Activated naive CD4-positive, alpha-beta T cell treated with anti-CD3 and anti-CD28 coated beads for 36 hours (primary cell): ENCODE measurements at regions not wholly inside any gene's neighbourhood (a gene's known extent, or its start where the extent isn't known, plus 50 kb on each side); places are given as distances from the start of the nearest gene placed in this dataset.

ENCODE experiments used
- CTCF ChIA-PET: fragments of 350-600 bp; sonication (Branson Sonifier 250); formaldehyde crosslinking; loops from one replicate; lab custom pipeline; 2021; ENCODE audit warnings: antibody characterized with exemption; lab: Charles Lee
- DNase-seq: peaks from one replicate; pipeline ENCODE4 v3.0.0-alpha.2; 2020
- H3K27ac Mint-ChIP-seq: one replicate; pipeline ENCODE4 v1.8.0; 2021; ENCODE audit warnings: mild to moderate bottlenecking, mixed read lengths
- H3K27me3 Mint-ChIP-seq: one replicate; pipeline ENCODE4 v1.8.0; 2021; ENCODE audit warnings: low read depth, mixed read lengths
- H3K36me3 Mint-ChIP-seq: one replicate; pipeline ENCODE4 v1.8.0; 2021; ENCODE audit warnings: low read depth, mixed read lengths
- H3K4me1 Mint-ChIP-seq: one replicate; pipeline ENCODE4 v1.8.0; 2021; ENCODE audit warnings: low read depth, mixed read lengths
- H3K4me3 Mint-ChIP-seq: one replicate; pipeline ENCODE4 v1.8.0; 2021; ENCODE audit warnings: mild to moderate bottlenecking, moderate library complexity, mixed read lengths
- H3K9me3 Mint-ChIP-seq: one replicate; pipeline ENCODE4 v1.8.0; 2021; ENCODE audit warnings: mixed read lengths
- intact Hi-C: fragments of 100-400 bp; cut with micrococcal nuclease; formaldehyde crosslinking; loops from one replicate; pipeline ENCODE4 v1.15.1; 2023

- H3K27me3 Mint-ChIP-seq, result no peaks in the 10 kb centered on the region
- no peak overlapping the region for H3K4me3 Mint-ChIP-seq
- no peaks in the 10 kb centered on the region for H3K36me3 Mint-ChIP-seq
- no peak overlapping the region for H3K27ac Mint-ChIP-seq
- no peaks in the 10 kb centered on the region for H3K4me1 Mint-ChIP-seq
- H3K9me3 Mint-ChIP-seq, result no peaks in the 10 kb centered on the region
- intact Hi-C loops, result no loop called here
- no peak for DNase-seq
- CTCF ChIA-PET, result no interaction called here
Measured at GRCh38 chr4:42824278-42824977, 68.1 kb upstream of the GRXCR1 start.

DNA sequence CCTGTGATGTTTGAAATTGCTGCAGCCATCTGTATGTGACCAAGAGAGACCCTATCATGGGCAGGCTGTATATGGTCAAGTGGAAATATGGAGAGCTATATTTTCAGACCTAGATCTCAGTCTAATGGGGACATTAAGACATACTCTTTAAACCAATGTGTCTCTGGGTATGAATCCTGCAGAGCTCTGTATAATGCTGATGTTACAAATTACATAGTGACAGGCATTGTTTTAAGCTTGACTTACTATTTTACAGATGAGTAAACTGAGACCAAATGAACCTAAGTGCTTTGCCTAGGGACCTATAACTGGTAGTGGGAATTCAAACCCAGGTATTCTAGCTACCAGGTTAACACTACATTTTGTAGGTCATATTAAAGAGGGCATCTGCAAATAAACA, 71.3 kb upstream of the GRXCR1 start:
- DNase-seq, result no peak
- intact Hi-C loops, result no loop called here
- no peak overlapping the region for H3K4me3 Mint-ChIP-seq
- no peaks in the 10 kb centered on the region for H3K9me3 Mint-ChIP-seq
- H3K27me3 Mint-ChIP-seq, result no peaks in the 10 kb centered on the region
- CTCF ChIA-PET, result interaction anchor here (1.4 kb wide), 1 partner anchor 252 kb away, joined by 4 read pairs; no protein-coding TSS in a partner anchor
- H3K4me1 Mint-ChIP-seq, result no peaks in the 10 kb centered on the region
- H3K36me3 Mint-ChIP-seq, result no peaks in the 10 kb centered on the region
- H3K27ac Mint-ChIP-seq, result no peak overlapping the region

- Mint-ChIP-seq H3K9me3 (no peaks in the 10 kb centered on the region), H3K4me1 (peaks cover 2% of the 10 kb centered on the region), H3K36me3 (no peaks in the 10 kb centered on the region), H3K27ac (no peak overlapping the region), H3K4me3 (no peak overlapping the region), H3K27me3 (no peaks in the 10 kb centered on the region)
- no peak for DNase-seq
- intact Hi-C loops, result loop anchor here (5.0 kb wide), 1 partner anchor 298 kb away; no protein-coding TSS in a partner anchor
- CTCF ChIA-PET, result no interaction called here
Measured at GRCh38 chr4:42819863-42820514, 72.5 kb upstream of the GRXCR1 start.

DNA sequence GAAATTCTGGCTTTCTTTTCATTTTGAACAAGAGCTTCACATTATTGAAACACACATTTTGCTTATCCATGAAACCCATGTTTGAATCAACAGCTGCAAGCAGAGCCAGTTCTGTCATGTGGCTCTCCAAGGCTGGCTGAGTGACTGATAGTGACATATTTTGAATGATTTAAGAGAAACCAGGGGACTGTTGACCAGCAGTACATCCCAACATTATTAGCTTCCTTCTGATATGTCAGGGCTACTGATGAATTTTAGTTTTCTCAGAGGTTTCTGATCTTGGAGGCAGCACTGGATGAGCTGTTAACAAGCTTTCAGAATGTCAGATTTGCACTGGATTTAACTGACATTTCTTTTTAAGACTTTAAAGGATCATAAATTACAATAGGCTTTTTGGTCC, 74.6 kb upstream of the GRXCR1 start:
- H3K4me1 Mint-ChIP-seq, result peaks cover 2% of the 10 kb centered on the region
- H3K36me3 Mint-ChIP-seq, result no peaks in the 10 kb centered on the region
- no peak for DNase-seq
- H3K9me3 Mint-ChIP-seq, result no peaks in the 10 kb centered on the region
- H3K27ac Mint-ChIP-seq, result no peak overlapping the region
- CTCF ChIA-PET, result interaction anchor here (0.5 to 2.2 kb wide), 4 partner anchors 9 to 249 kb away, joined by 3 to 14 read pairs (median 4); no protein-coding TSS in a partner anchor
- H3K4me3 Mint-ChIP-seq, result no peak overlapping the region
- H3K27me3 Mint-ChIP-seq, result no peaks in the 10 kb centered on the region
- intact Hi-C loops, result loop anchor here (1.0 to 5.0 kb wide), 2 partner anchors 250 to 296 kb away; no protein-coding TSS in a partner anchor

- H3K36me3 Mint-ChIP-seq, result no peaks in the 10 kb centered on the region
- no peaks in the 10 kb centered on the region for H3K27me3 Mint-ChIP-seq
- no peak overlapping the region for H3K4me3 Mint-ChIP-seq
- H3K4me1 Mint-ChIP-seq, result peaks cover 2% of the 10 kb centered on the region
- no peak for DNase-seq
- no peaks in the 10 kb centered on the region for H3K9me3 Mint-ChIP-seq
- H3K27ac Mint-ChIP-seq, result no peak overlapping the region
- intact Hi-C loops, result loop anchor here (1.0 to 5.0 kb wide), 2 partner anchors 249 to 295 kb away; no protein-coding TSS in a partner anchor
- CTCF ChIA-PET, result interaction anchor here (0.6 to 2.2 kb wide), 9 partner anchors 145 to 1943 kb away, joined by 3 to 14 read pairs (median 4); partner anchors contain the start of gene SHISA3
Measured at GRCh38 chr4:42816880-42817400, 75.6 kb upstream of the GRXCR1 start.

DNA sequence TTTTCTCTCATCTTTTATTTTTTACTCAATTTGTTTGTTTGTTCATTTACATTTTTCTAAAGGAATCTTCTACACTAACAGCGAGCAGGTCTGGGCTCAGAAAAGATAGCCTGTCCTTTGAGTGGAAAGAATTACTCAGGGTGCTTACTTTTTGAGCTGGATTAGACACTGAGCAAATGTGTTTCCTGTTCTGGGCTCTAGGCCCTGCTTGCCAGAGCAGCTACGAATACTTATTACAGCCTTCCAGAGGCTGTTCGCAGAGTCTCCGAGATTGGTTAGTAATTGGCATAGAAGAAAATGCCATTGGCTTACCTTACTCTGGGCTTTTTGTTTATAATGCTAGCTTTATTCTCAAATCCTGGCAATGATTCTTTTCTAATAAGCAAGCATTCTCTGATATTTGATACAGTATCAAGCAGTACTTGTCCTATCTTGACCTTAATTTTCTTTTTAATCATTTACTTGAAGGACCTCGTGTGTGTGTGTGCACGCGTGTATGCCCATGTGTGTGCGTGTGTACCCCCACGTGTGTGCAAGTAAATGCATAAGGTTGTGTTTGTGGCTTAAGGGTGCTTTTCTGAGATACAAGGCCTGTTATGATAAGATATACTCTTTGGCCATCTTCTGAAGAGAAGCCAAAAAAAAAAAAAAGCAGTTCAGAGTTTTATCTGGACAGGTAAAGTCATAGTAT, 76.2 kb upstream of the GRXCR1 start:
- no peaks in the 10 kb centered on the region for H3K9me3 Mint-ChIP-seq
- no peaks in the 10 kb centered on the region for H3K36me3 Mint-ChIP-seq
- intact Hi-C loops, result loop anchor here (5.0 kb wide), 1 partner anchor 294 kb away; no protein-coding TSS in a partner anchor
- DNase-seq, result no peak
- peaks cover 2% of the 10 kb centered on the region for H3K27me3 Mint-ChIP-seq
- H3K27ac Mint-ChIP-seq, result no peak overlapping the region
- no peak overlapping the region for H3K4me3 Mint-ChIP-seq
- H3K4me1 Mint-ChIP-seq, result peaks cover 2% of the 10 kb centered on the region
- CTCF ChIA-PET, result interaction anchor here (0.6 kb wide), 3 partner anchors 388 to 1943 kb away, joined by 3 to 4 read pairs (median 3); partner anchors contain the start of gene SHISA3

DNA sequence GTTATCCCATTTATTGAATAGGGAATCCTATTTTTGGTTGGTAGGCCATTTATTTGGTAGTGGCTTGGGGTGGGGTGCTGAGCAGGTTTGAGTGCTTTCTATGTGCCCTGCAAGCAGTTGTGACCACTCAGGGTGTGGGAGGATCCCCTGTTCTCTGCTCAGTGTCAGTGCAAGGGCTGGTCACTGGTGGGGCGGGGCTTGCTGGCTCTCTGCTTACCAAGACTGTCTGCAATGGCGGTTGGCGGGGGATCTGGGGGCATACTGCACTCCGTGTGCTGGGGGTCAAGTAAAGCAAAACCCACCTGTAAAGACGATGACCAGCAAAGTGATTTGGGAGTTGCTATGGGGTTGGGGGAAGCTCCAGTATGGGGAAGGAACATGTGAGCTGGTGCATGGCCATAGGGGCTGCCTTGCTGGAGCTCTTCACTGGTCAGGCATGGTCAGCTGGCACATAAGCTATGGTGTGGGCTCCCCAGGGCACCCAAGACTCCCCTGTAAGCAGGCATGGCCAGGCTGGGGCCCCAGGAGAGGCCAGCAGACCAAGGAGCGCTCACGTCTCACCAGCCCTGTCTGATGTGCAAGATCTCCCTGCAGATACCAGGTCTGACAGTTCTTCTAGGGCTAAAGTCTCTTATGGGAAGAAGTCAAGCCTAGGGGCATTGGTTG, 83.0 kb upstream of the GRXCR1 start:
- CTCF ChIA-PET, result no interaction called here
- no peak overlapping the region for H3K27ac Mint-ChIP-seq
- H3K36me3 Mint-ChIP-seq, result no peaks in the 10 kb centered on the region
- no peak for DNase-seq
- no peaks in the 10 kb centered on the region for H3K9me3 Mint-ChIP-seq
- peaks cover 9% of the 10 kb centered on the region for H3K27me3 Mint-ChIP-seq
- intact Hi-C loops, result no loop called here
- no peak overlapping the region for H3K4me3 Mint-ChIP-seq
- H3K4me1 Mint-ChIP-seq, result no peaks in the 10 kb centered on the region

GRCh38 chr4:42806303-42806835, 86.1 kb upstream of the GRXCR1 start:
- no peak for DNase-seq
- no peaks in the 10 kb centered on the region for H3K36me3 Mint-ChIP-seq
- no peak overlapping the region for H3K27ac Mint-ChIP-seq
- H3K27me3 Mint-ChIP-seq, result peaks cover 7% of the 10 kb centered on the region
- CTCF ChIA-PET, result no interaction called here
- no peak overlapping the region for H3K4me3 Mint-ChIP-seq
- H3K9me3 Mint-ChIP-seq, result peaks cover 11% of the 10 kb centered on the region
- H3K4me1 Mint-ChIP-seq, result no peaks in the 10 kb centered on the region
- intact Hi-C loops, result no loop called here

GRCh38 chr4:42789041-42789567, 103.4 kb upstream of the GRXCR1 start:
- CTCF ChIA-PET, result interaction anchor here (0.7 kb wide), 1 partner anchor 97 kb away, joined by 4 read pairs; no protein-coding TSS in a partner anchor
- Mint-ChIP-seq H3K27ac (peak overlapping the region; percentile 13), H3K36me3 (no peaks in the 10 kb centered on the region), H3K27me3 (no peaks in the 10 kb centered on the region), H3K4me3 (no peak overlapping the region), H3K4me1 (peaks cover 11% of the 10 kb centered on the region), H3K9me3 (peaks cover 7% of the 10 kb centered on the region)
- intact Hi-C loops, result no loop called here
- no peak for DNase-seq

DNA sequence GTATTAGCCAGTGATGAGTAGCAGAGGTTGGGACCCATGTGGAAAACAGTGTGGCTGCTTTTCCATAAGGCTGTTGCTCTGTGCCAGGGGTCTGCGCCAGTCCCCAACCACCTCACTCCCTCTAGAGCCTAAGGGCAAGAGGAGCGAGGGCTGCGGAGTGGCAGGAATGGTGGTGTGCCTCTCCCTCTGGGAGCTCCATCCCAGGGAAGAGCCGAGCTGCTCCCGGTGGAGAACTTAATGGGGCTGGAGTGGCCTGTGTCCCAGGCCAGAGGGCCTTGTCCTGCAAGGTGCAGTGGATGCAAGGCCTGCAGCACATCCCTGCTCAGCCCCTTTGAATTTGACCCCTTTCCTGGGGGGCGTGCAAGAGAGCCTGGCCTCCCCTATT, 105.4 kb upstream of the GRXCR1 start:
- DNase-seq, result no peak
- H3K36me3 Mint-ChIP-seq, result no peaks in the 10 kb centered on the region
- no peaks in the 10 kb centered on the region for H3K27me3 Mint-ChIP-seq
- H3K9me3 Mint-ChIP-seq, result peaks cover 7% of the 10 kb centered on the region
- H3K4me1 Mint-ChIP-seq, result peaks cover 11% of the 10 kb centered on the region
- H3K27ac Mint-ChIP-seq, result no peak overlapping the region
- H3K4me3 Mint-ChIP-seq, result no peak overlapping the region
- CTCF ChIA-PET, result interaction anchor here (0.6 kb wide), 1 partner anchor 22 kb away, joined by 3 read pairs; no protein-coding TSS in a partner anchor
- intact Hi-C loops, result no loop called here

GRCh38 chr4:42786350-42787078, 106.0 kb upstream of the GRXCR1 start:
- H3K27ac Mint-ChIP-seq, result no peak overlapping the region
- no peaks in the 10 kb centered on the region for H3K36me3 Mint-ChIP-seq
- DNase-seq, result no peak
- CTCF ChIA-PET, result interaction anchor here (0.6 kb wide), 1 partner anchor 22 kb away, joined by 3 read pairs; no protein-coding TSS in a partner anchor
- H3K9me3 Mint-ChIP-seq, result peaks cover 7% of the 10 kb centered on the region
- peaks cover 11% of the 10 kb centered on the region for H3K4me1 Mint-ChIP-seq
- intact Hi-C loops, result no loop called here
- H3K27me3 Mint-ChIP-seq, result no peaks in the 10 kb centered on the region
- H3K4me3 Mint-ChIP-seq, result no peak overlapping the region
